ENCODE measurements at regions not wholly inside any gene's neighbourhood (a gene's known extent, or its start where the extent isn't known, plus 50 kb on each side); places are given as distances from the start of the nearest gene placed in this dataset.

DNA sequence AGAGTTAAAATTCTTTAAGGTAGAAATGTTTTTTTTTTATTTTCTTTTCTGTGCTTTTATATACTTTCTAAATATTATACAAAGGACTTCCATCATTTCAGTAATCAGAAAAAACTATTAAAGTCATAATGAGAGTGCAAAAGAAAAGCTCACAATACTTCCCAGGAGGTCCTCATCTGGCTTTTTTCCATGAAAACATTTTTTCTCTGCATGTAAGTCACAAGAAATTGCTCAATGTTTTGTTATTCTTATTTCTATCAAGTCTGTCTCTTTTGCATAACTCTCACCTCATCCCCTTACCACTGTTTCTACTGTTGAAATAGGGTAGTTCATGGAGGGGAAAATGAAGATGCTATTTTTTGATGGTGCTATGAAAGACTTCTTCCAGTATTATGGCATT is 375.0 kb downstream of the TMEM232 start:
- TF ChIP-seq, protein P1, sequence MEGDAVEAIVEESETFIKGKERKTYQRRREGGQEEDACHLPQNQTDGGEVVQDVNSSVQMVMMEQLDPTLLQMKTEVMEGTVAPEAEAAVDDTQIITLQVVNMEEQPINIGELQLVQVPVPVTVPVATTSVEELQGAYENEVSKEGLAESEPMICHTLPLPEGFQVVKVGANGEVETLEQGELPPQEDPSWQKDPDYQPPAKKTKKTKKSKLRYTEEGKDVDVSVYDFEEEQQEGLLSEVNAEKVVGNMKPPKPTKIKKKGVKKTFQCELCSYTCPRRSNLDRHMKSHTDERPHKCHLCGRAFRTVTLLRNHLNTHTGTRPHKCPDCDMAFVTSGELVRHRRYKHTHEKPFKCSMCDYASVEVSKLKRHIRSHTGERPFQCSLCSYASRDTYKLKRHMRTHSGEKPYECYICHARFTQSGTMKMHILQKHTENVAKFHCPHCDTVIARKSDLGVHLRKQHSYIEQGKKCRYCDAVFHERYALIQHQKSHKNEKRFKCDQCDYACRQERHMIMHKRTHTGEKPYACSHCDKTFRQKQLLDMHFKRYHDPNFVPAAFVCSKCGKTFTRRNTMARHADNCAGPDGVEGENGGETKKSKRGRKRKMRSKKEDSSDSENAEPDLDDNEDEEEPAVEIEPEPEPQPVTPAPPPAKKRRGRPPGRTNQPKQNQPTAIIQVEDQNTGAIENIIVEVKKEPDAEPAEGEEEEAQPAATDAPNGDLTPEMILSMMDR (IDR thresholded peaks at IDR 0.05 in 4 of 5, conservative IDR thresholded peaks at IDR 0.05 in 1 of 5) = no peak
- TF ChIP-seq POLR2A (IDR thresholded peaks at IDR 0.05) = no peak
- Histone ChIP-seq H3K4me3 (no peak overlapping the region), H3K27me3 (no peaks in the 10 kb centered on the region), H3K27ac (no peak overlapping the region), H3K4me1 (no peaks in the 10 kb centered on the region), H3K9me3 (no peaks in the 10 kb centered on the region), H3K36me3 (no peaks in the 10 kb centered on the region)
- intact Hi-C loops (cut with DNase I; ENCODE audit: low total_unique reads) = no loop called here
- ATAC-seq = no peak
- no peak for DNase-seq
- in situ Hi-C loops (cut with MboI; ENCODE audit: low sequenced_read_pairs in 4 of 4) = no loop called here

DNA sequence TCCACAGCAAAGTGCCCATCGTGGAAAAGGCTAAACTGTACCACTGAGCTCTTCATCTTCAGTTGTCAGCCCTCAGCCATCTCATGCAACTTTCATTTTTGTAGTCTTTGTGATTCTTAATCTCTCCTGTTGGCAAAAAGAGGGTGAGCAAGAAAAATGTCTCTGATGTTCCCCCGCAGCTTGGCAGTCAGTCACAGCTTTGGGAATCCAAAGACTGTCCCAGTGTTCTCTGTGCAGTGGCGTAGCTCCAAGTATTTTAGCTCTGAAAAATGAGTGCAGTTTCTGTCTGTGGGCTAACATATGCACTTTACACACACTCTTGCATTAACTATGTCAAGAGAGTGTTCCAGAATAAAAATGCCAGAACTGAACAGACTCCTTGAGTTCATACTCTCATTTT is 372.2 kb downstream of the TMEM232 start:
- DNase-seq = no peak
- intact Hi-C loops (cut with DNase I; ENCODE audit: low total_unique reads) (no loop called here), in situ Hi-C loops (cut with MboI; ENCODE audit: low sequenced_read_pairs in 4 of 4) (no loop called here)
- Histone ChIP-seq H3K27ac (no peak overlapping the region), H3K4me3 (no peak overlapping the region), H3K4me1 (no peaks in the 10 kb centered on the region), H3K9me3 (no peaks in the 10 kb centered on the region), H3K36me3 (no peaks in the 10 kb centered on the region), H3K27me3 (no peaks in the 10 kb centered on the region)
- TF ChIP-seq, protein P1 (IDR thresholded peaks at IDR 0.05 in 4 of 5, conservative IDR thresholded peaks at IDR 0.05 in 1 of 5) = no peak
- TF ChIP-seq POLR2A (IDR thresholded peaks at IDR 0.05) = no peak
- ATAC-seq = no peak

DNA sequence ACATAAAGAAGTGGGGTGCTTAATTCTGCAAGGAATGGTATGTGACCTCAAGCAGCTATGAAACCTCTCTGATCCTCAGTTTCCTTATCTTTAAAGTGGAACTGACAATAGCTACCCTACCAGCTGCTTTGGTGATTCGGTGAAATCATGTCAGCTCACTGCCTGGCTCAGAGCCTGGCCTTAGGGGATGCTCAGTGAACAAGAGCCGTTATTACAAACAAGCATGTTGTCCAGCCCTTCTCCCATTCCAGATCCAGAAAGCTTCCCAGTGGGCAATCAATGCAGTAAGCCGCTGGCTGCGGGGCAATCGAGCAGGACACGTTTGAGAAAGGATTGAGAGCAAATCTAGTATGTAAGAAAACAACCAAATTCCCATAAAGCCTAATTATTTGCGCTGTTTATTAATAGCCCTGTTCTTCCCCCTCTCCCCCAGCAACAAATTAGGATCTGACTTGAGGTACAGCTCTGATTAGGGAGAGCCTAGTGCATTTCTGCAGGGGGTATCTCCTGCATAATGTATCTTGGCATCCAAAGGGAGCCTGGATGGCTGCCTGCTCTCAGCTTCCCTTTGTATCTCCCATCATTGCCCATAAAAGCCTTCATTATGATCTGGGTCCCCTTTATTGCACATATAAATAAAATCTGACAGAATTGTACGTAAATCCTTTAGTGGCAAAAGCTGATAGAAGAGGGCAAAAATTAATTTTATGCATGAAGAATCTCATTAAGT is 371.4 kb downstream of the TMEM232 start:
- intact Hi-C loops (cut with DNase I; ENCODE audit: low total_unique reads) (no loop called here), in situ Hi-C loops (cut with MboI; ENCODE audit: low sequenced_read_pairs in 4 of 4) (no loop called here)
- H3K27me3 ChIP-seq = no peaks in the 10 kb centered on the region
- no peak overlapping the region for H3K4me3 ChIP-seq
- no peaks in the 10 kb centered on the region for H3K4me1 ChIP-seq
- no peaks in the 10 kb centered on the region for H3K36me3 ChIP-seq
- no peaks in the 10 kb centered on the region for H3K9me3 ChIP-seq
- TF ChIP-seq, protein P1 (IDR thresholded peaks at IDR 0.05 in 4 of 5, conservative IDR thresholded peaks at IDR 0.05 in 1 of 5) = no peak
- TF ChIP-seq POLR2A (IDR thresholded peaks at IDR 0.05) = no peak
- ATAC-seq (no peak), DNase-seq (peak; percentile 3 to 14)
- no peak overlapping the region for H3K27ac ChIP-seq

DNA sequence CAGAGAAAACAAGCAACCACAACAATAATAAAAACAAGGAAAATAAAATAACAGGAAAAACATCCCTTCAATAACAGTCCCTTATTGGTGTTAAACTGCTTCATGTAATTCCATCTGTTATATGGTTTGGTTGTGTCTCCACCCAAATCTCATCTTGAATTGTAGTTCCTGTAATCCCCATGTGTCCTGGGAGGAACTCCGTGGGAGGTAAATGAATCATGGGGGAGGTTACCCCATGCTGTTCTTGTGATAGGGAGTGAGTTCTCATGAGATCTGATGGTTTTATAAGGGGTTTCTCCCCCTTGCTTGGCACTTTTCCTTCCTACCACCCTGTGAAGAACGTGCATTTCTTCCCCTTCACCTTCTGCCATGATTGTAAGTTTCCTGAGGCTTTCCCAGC is 369.8 kb downstream of the TMEM232 start:
- no peak for ATAC-seq
- H3K36me3 ChIP-seq = no peaks in the 10 kb centered on the region

More for the DNA sequence above, 369.8 kb downstream of the TMEM232 start:
- Histone ChIP-seq H3K9me3 (no peaks in the 10 kb centered on the region), H3K4me1 (no peaks in the 10 kb centered on the region), H3K4me3 (no peak overlapping the region), H3K27me3 (no peaks in the 10 kb centered on the region), H3K27ac (no peak overlapping the region)
- in situ Hi-C loops (cut with MboI; ENCODE audit: low sequenced_read_pairs in 4 of 4) = no loop called here
- DNase-seq = no peak
- intact Hi-C loops (cut with DNase I; ENCODE audit: low total_unique reads) = no loop called here
- TF ChIP-seq POLR2A (IDR thresholded peaks at IDR 0.05) = no peak
- TF ChIP-seq, protein P1 (IDR thresholded peaks at IDR 0.05 in 4 of 5, conservative IDR thresholded peaks at IDR 0.05 in 1 of 5) = no peak
